Mesendoderm (in vitro differentiated cells): ENCODE measurements at regions not wholly inside any gene's neighbourhood (a gene's known extent, or its start where the extent isn't known, plus 50 kb on each side); places are given as distances from the start of the nearest gene placed in this dataset.

Source experiments
- DNase-seq: peaks from one replicate; pipeline ENCODE4 v3.0.0; 2013
- H2AK5ac ChIP-seq: 2 replicates; pipeline ENCODE4 v1.6.1; 2013; ENCODE audit warnings: low read length, inconsistent platforms
- H2BK120ac ChIP-seq: 2 replicates; pipeline ENCODE4 v1.6.1; 2013; ENCODE audit warnings: low read depth, mild to moderate bottlenecking, low read length, moderate library complexity, mixed read lengths
- H2BK15ac ChIP-seq: replicated peaks from 2 replicates; pipeline ENCODE4 v1.6.1; 2013; ENCODE audit warnings: low read depth, mild to moderate bottlenecking, moderate library complexity
- H2BK5ac ChIP-seq: 2 replicates; pipeline ENCODE4 v1.6.1; 2013; ENCODE audit warnings: low read length, inconsistent platforms
- H3K18ac ChIP-seq: 2 replicates; pipeline ENCODE4 v1.6.1; 2013; ENCODE audit warnings: mild to moderate bottlenecking, low read length, mixed read lengths
- H3K23ac ChIP-seq: one replicate; pipeline ENCODE4 v1.6.1; 2013; ENCODE audit warnings: low read length
- H3K27ac ChIP-seq: 2 replicates; pipeline ENCODE4 v1.5.1; 2013; ENCODE audit warnings: low read depth, mild to moderate bottlenecking, inconsistent platforms, low read length, moderate library complexity
- H3K27me3 ChIP-seq: 2 replicates; pipeline ENCODE4 v1.6.1; 2013; ENCODE audit warnings: low read length, control low read depth, mild to moderate bottlenecking, inconsistent platforms; ENCODE audit not compliant: insufficient read depth, poor library complexity
- H3K36me3 ChIP-seq: 2 replicates; pipeline ENCODE4 v1.6.1; 2013; ENCODE audit warnings: low read length, inconsistent platforms; ENCODE audit not compliant: control insufficient read depth, insufficient read depth
- H3K4ac ChIP-seq: one replicate; pipeline ENCODE4 v1.6.1; 2013; ENCODE audit warnings: low read depth, mild to moderate bottlenecking, low read length, moderate library complexity
- H3K4me1 ChIP-seq: 2 replicates; pipeline ENCODE4 v1.6.1; 2013; ENCODE audit warnings: low read depth, low read length, inconsistent platforms; ENCODE audit not compliant: control insufficient read depth
- H3K4me2 ChIP-seq: 2 replicates; pipeline ENCODE4 v1.6.1; 2013; ENCODE audit warnings: low read length
- H3K4me3 ChIP-seq: 2 replicates; pipeline ENCODE4 v1.5.1; 2013; ENCODE audit warnings: mild to moderate bottlenecking, low read length
- H3K56ac ChIP-seq: one replicate; pipeline ENCODE4 v1.6.1; 2013; ENCODE audit warnings: low read length
- H3K79me1 ChIP-seq: 2 replicates; pipeline ENCODE4 v1.6.1; 2013; ENCODE audit warnings: low read length, inconsistent platforms
- H3K79me2 ChIP-seq: 2 replicates; pipeline ENCODE4 v1.6.1; 2013; ENCODE audit warnings: mild to moderate bottlenecking, low read length; ENCODE audit not compliant: control insufficient read depth, insufficient read depth
- H3K9ac ChIP-seq: 2 replicates; pipeline ENCODE4 v1.6.1; 2013; ENCODE audit warnings: low read length, inconsistent platforms
- H4K5ac ChIP-seq: one replicate; pipeline ENCODE4 v1.6.1; 2013; ENCODE audit warnings: low read length
- H4K8ac ChIP-seq: one replicate; pipeline ENCODE4 v1.6.1; 2013; ENCODE audit warnings: low read depth, mild to moderate bottlenecking, control low read depth, low read length, moderate library complexity
- WGBS: extraction: QIAGEN DNeasy Blood & Tissue Kit; methylation state at CpG from one replicate; pipeline ENCODE4 v1.1.7; 2013; ENCODE audit warnings: low lambda C conversion rate, missing lambda C conversion rate; ENCODE audit not compliant: insufficient coverage; ENCODE audit errors: extremely low coverage; 5-methylcytosine and 5-hydroxymethylcytosine counted together

GRCh38 chr9:79335987-79336386, 235.8 kb upstream of the TLE4 start:
- Histone ChIP-seq H3K18ac (no peak overlapping the region), H3K56ac (no peak overlapping the region), H3K23ac (no peak overlapping the region), H3K36me3 (no peaks in the 10 kb centered on the region), H3K9ac (no peak overlapping the region), H3K4ac (no peak overlapping the region), H3K79me2 (no peaks in the 10 kb centered on the region), H4K8ac (no peak overlapping the region), H2BK120ac (no peak overlapping the region), H3K27ac (no peak overlapping the region), H3K4me1 (no peaks in the 10 kb centered on the region), H2BK15ac (no peak overlapping the region), H2AK5ac (no peak overlapping the region), H3K4me3 (no peak overlapping the region), H3K27me3 (no peaks in the 10 kb centered on the region), H3K79me1 (no peaks in the 10 kb centered on the region), H2BK5ac (no peak overlapping the region), H4K5ac (no peak overlapping the region), H3K4me2 (no peak overlapping the region)
- no CpG with 5 or more reads among the region's 1 CpG for WGBS
- no peak for DNase-seq

GRCh38 chr9:79341561-79341960, 230.2 kb upstream of the TLE4 start:
- no peak overlapping the region for H3K27ac ChIP-seq
- H3K4me3 ChIP-seq = no peak overlapping the region
- no peak for DNase-seq
- no peaks in the 10 kb centered on the region for H3K36me3 ChIP-seq
- no peak overlapping the region for H3K4ac ChIP-seq
- H3K9ac ChIP-seq = no peak overlapping the region
- H3K79me1 ChIP-seq = no peaks in the 10 kb centered on the region
- H2AK5ac ChIP-seq = no peak overlapping the region
- no peak overlapping the region for H3K23ac ChIP-seq
- H2BK5ac ChIP-seq = no peak overlapping the region
- H3K56ac ChIP-seq = no peak overlapping the region
- no peak overlapping the region for H4K5ac ChIP-seq
- WGBS = no CpG with 5 or more reads among the region's 6 CpGs
- H3K27me3 ChIP-seq = no peaks in the 10 kb centered on the region
- no peak overlapping the region for H4K8ac ChIP-seq
- H3K79me2 ChIP-seq = no peaks in the 10 kb centered on the region
- no peak overlapping the region for H3K18ac ChIP-seq
- no peaks in the 10 kb centered on the region for H3K4me1 ChIP-seq
- H2BK120ac ChIP-seq = no peak overlapping the region
- no peak overlapping the region for H2BK15ac ChIP-seq
- H3K4me2 ChIP-seq = no peak overlapping the region

DNA sequence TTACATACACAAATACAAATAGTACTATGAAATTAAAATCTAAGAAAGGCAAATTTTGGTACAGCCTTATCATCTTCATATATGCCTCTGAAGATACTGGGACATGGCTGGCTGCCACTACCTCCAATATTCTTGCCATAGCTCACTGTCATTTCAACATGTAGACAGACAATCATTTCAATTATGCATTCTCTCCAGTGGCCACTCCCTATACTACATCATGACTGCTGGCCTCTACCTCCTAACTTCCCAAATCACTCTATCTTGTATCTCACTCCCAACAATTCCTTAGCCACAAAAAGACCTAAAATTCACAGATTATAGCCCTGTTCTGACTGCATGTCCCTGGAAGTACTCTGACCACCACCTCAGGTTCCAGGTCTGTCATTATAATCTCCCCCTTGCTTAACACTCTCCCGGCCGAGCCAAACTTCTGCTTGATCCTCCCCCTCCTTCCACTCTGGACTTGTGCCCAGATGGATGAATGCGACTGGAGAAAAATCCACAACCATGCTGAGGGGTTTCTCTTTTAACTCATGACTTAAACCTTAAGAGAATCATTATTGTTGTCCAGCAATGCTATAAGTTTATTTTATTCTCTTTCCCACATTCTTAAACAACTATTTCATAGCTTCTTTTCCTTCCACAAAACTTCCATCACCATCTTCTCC, 225.3 kb upstream of the TLE4 start:
- Histone ChIP-seq H3K56ac (no peak overlapping the region), H2BK120ac (no peak overlapping the region), H3K23ac (no peak overlapping the region), H2BK5ac (no peak overlapping the region), H3K27ac (no peak overlapping the region), H3K4ac (no peak overlapping the region), H3K18ac (no peak overlapping the region), H2BK15ac (no peak overlapping the region), H3K79me1 (no peaks in the 10 kb centered on the region), H3K4me1 (no peaks in the 10 kb centered on the region), H4K8ac (no peak overlapping the region), H2AK5ac (no peak overlapping the region), H3K4me3 (no peak overlapping the region), H3K36me3 (no peaks in the 10 kb centered on the region), H3K79me2 (no peaks in the 10 kb centered on the region), H3K27me3 (no peaks in the 10 kb centered on the region), H4K5ac (no peak overlapping the region), H3K4me2 (no peak overlapping the region), H3K9ac (no peak overlapping the region)
- DNase-seq = no peak
- WGBS = no CpG with 5 or more reads among the region's 3 CpGs

DNA sequence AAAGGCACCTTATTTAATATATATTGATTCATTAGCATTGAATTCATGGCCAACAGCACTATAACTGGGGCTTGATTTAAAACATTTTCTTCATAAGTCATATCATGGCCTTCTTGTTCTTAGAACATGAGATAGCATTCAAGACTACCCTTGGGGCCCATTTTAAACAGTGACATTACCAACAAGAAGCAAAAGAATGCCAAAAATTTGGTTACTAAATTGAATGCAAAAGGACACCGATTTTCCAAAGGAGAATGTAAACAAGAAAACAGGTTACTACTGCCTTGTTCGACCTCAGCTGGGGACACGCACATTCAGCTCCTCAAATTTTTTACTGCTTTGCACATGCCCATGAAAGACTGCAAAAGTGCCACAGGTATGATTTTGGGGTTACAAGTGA, 219.4 kb upstream of the TLE4 start:
- Histone ChIP-seq H3K4me1 (no peaks in the 10 kb centered on the region), H4K8ac (no peak overlapping the region), H2BK5ac (no peak overlapping the region), H3K9ac (no peak overlapping the region), H3K79me2 (no peaks in the 10 kb centered on the region), H2BK120ac (no peak overlapping the region), H3K4ac (no peak overlapping the region), H3K79me1 (no peaks in the 10 kb centered on the region), H3K27ac (no peak overlapping the region), H3K4me2 (no peak overlapping the region), H3K23ac (no peak overlapping the region), H3K36me3 (no peaks in the 10 kb centered on the region), H2AK5ac (no peak overlapping the region), H2BK15ac (no peak overlapping the region), H3K18ac (no peak overlapping the region), H3K27me3 (no peaks in the 10 kb centered on the region), H3K4me3 (no peak overlapping the region), H4K5ac (no peak overlapping the region), H3K56ac (no peak overlapping the region)
- no CpG with 5 or more reads among the region's 3 CpGs for whole genome bisulfite sequencing
- DNase-seq = peak; percentile 83

- no peak overlapping the region for H3K18ac ChIP-seq
- no peaks in the 10 kb centered on the region for H3K27me3 ChIP-seq
- no peak overlapping the region for H3K4ac ChIP-seq
- no CpG with 5 or more reads among the region's 2 CpGs for WGBS
- no peak overlapping the region for H4K8ac ChIP-seq
- H3K56ac ChIP-seq = no peak overlapping the region
- H3K27ac ChIP-seq = no peak overlapping the region
- no peak overlapping the region for H2BK120ac ChIP-seq
- H2BK5ac ChIP-seq = no peak overlapping the region
- no peak overlapping the region for H4K5ac ChIP-seq
- no peaks in the 10 kb centered on the region for H3K36me3 ChIP-seq
- no peak overlapping the region for H3K23ac ChIP-seq
- no peaks in the 10 kb centered on the region for H3K79me1 ChIP-seq
- no peak overlapping the region for H2BK15ac ChIP-seq
- no peaks in the 10 kb centered on the region for H3K4me1 ChIP-seq
- no peak overlapping the region for H3K4me3 ChIP-seq
- no peak for DNase-seq
- H3K4me2 ChIP-seq = no peak overlapping the region
- no peak overlapping the region for H2AK5ac ChIP-seq
- H3K79me2 ChIP-seq = no peaks in the 10 kb centered on the region
- no peak overlapping the region for H3K9ac ChIP-seq
Observed at GRCh38 chr9:79353856-79354520, 217.8 kb upstream of the TLE4 start.

DNA sequence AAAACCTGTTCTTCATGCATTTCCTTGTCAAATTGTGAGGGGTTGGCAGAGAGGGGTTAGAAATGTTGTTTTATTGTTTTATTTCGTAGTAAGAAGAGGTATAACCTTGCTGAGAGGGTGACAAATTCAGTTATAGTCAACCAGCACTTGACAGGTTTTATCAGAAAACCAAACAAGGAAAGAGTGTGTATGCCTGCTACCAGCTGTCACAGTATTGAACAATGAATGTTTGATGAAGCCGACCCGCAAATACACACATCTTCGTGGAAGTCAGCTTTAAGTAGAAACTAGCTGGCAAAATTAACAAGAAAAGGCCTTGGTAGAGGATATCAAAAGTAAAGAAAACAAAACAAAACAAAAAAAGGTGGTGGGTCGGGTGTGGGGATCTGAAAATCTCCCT, 214.6 kb upstream of the TLE4 start:
- Histone ChIP-seq H3K27ac (no peak overlapping the region), H3K23ac (no peak overlapping the region), H3K79me1 (no peaks in the 10 kb centered on the region), H3K18ac (no peak overlapping the region), H3K4me3 (no peak overlapping the region), H2BK15ac (no peak overlapping the region), H3K9ac (no peak overlapping the region), H3K56ac (no peak overlapping the region), H3K4ac (no peak overlapping the region), H4K8ac (no peak overlapping the region), H2AK5ac (no peak overlapping the region), H4K5ac (no peak overlapping the region), H3K4me2 (no peak overlapping the region), H2BK120ac (no peak overlapping the region), H3K27me3 (no peaks in the 10 kb centered on the region), H3K4me1 (no peaks in the 10 kb centered on the region), H3K79me2 (no peaks in the 10 kb centered on the region), H3K36me3 (no peaks in the 10 kb centered on the region), H2BK5ac (no peak overlapping the region)
- WGBS = 100% methylated on average over 1 of the region's 5 CpGs
- DNase-seq = no peak
